ENCODE measurements at regions not wholly inside any gene's neighbourhood (a gene's known extent, or its start where the extent isn't known, plus 50 kb on each side); places are given as distances from the start of the nearest gene placed in this dataset.
"Not testable (repeated sequence)": the region's sequence is repeated elsewhere in the genome, so short reads cannot be mapped to it uniquely, and the experiment has no call there.

DNA sequence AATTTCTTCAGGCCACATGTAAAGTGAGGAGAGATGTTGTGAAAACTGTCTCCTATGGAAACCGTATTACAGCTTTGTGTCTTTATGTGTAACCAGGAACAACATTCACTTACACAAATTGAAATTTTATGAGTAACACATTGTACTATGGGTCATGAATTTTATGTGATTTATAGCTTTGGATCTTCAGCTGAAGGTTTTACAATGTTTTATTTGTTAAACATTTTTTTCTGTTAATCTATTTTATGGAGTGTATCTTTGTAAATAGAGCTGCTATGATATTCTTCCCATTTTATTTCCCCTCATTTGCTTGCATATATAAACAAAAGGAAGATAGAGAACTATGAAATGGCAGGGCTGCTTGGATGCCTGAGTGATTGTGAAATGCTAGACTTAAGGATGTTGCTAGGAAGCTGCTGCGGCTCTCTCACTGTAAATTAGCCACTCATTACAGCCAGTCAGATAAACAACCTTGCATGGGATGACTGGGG lies 104.5 kb upstream of the PCLO start (continued):
- TF ChIP-seq, protein P1, sequence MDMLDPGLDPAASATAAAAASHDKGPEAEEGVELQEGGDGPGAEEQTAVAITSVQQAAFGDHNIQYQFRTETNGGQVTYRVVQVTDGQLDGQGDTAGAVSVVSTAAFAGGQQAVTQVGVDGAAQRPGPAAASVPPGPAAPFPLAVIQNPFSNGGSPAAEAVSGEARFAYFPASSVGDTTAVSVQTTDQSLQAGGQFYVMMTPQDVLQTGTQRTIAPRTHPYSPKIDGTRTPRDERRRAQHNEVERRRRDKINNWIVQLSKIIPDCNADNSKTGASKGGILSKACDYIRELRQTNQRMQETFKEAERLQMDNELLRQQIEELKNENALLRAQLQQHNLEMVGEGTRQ (CRISPR knock-in tag; IDR thresholded peaks at IDR 0.05): no peak
- TF ChIP-seq FOXJ3 (CRISPR knock-in tag; IDR thresholded peaks at IDR 0.05; ENCODE audit: borderline replicate concordance): no peak

DNA sequence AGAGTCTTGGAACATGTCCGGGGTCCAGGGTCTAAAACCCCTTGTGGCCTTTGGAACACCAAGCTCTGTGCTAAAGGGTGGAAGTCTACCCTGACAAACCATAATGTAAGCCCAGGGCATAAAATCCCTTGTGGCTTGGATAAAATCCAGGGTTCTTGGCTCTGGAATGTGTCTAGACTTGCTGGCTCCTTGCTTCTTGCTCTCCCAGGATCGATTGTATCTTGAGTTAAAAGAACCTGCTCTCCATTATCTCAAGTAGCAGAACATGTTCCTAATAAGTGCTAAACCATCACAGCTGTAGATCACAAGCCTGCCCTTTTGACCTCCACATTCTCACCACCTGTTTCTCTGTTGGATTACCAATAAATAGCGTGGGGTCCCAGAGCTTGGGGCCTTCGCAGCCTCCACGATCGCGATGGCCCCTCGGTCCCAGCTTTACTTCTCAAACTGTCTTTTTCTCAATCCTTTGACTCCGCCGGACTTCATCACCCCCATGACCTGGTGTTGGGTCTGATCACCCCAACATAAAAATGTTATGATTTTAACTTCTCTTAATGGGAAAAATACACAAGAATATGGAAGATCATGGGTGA lies 100.9 kb upstream of the PCLO start:
- H3K27me3 Mint-ChIP-seq (ENCODE audit: low read depth); H3K27ac Mint-ChIP-seq; H3K4me1 Mint-ChIP-seq; POLR2A ChIA-PET; H3K9me3 Mint-ChIP-seq; H3K36me3 Mint-ChIP-seq; CTCF ChIA-PET; ATAC-seq; H3K4me3 Mint-ChIP-seq; DNase-seq (ENCODE audit: low spot score): not testable (repeated sequence)

DNA sequence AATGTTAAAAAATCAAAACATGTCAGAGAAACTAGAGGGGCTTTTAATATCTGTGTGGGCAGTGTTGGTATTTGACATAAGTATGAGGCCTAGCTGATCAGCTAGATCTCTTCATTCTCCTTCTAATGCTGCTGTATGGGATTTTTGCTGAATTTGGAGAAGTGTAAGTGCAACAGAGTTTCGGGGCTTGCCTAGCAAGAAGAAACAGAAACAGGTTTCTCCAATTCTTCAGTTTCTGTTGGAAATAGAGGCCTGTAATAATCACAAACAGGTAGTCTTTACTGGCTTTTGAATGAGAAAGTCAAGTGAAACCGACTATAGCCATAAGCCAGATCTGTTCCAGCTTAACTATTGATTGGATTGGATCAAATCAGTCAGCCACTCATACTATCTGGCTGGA lies 96.4 kb upstream of the PCLO start:
- ATAC-seq (no peak), DNase-seq (ENCODE audit: low spot score) (no peak)
- Mint-ChIP-seq H3K36me3 (no peaks in the 10 kb centered on the region), H3K4me3 (no peak overlapping the region), H3K27ac (no peak overlapping the region), H3K9me3 (no peaks in the 10 kb centered on the region), H3K27me3 (ENCODE audit: low read depth) (no peaks in the 10 kb centered on the region), H3K4me1 (no peaks in the 10 kb centered on the region)
- POLR2A ChIA-PET: interaction anchor here (0.6 kb wide), 1 partner anchor 1393 kb away, joined by 4 read pairs; no protein-coding TSS in a partner anchor
- CTCF ChIA-PET: no interaction called here
- no peak for TF ChIP-seq ZNF263 (CRISPR knock-in tag; IDR thresholded peaks at IDR 0.05; ENCODE audit: low read depth)
- TF ChIP-seq, protein P2, sequence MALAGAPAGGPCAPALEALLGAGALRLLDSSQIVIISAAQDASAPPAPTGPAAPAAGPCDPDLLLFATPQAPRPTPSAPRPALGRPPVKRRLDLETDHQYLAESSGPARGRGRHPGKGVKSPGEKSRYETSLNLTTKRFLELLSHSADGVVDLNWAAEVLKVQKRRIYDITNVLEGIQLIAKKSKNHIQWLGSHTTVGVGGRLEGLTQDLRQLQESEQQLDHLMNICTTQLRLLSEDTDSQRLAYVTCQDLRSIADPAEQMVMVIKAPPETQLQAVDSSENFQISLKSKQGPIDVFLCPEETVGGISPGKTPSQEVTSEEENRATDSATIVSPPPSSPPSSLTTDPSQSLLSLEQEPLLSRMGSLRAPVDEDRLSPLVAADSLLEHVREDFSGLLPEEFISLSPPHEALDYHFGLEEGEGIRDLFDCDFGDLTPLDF (CRISPR knock-in tag; IDR thresholded peaks at IDR 0.05): no peak
- TF ChIP-seq, protein P3, sequence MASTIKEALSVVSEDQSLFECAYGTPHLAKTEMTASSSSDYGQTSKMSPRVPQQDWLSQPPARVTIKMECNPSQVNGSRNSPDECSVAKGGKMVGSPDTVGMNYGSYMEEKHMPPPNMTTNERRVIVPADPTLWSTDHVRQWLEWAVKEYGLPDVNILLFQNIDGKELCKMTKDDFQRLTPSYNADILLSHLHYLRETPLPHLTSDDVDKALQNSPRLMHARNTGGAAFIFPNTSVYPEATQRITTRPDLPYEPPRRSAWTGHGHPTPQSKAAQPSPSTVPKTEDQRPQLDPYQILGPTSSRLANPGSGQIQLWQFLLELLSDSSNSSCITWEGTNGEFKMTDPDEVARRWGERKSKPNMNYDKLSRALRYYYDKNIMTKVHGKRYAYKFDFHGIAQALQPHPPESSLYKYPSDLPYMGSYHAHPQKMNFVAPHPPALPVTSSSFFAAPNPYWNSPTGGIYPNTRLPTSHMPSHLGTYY (CRISPR knock-in tag; IDR thresholded peaks at IDR 0.05): no peak
- TF ChIP-seq, protein P4, sequence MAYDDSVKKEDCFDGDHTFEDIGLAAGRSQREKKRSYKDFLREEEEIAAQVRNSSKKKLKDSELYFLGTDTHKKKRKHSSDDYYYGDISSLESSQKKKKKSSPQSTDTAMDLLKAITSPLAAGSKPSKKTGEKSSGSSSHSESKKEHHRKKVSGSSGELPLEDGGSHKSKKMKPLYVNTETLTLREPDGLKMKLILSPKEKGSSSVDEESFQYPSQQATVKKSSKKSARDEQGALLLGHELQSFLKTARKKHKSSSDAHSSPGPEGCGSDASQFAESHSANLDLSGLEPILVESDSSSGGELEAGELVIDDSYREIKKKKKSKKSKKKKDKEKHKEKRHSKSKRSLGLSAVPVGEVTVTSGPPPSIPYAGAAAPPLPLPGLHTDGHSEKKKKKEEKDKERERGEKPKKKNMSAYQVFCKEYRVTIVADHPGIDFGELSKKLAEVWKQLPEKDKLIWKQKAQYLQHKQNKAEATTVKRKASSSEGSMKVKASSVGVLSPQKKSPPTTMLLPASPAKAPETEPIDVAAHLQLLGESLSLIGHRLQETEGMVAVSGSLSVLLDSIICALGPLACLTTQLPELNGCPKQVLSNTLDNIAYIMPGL (CRISPR knock-in tag; IDR thresholded peaks at IDR 0.05): no peak
- TF ChIP-seq, protein P5, sequence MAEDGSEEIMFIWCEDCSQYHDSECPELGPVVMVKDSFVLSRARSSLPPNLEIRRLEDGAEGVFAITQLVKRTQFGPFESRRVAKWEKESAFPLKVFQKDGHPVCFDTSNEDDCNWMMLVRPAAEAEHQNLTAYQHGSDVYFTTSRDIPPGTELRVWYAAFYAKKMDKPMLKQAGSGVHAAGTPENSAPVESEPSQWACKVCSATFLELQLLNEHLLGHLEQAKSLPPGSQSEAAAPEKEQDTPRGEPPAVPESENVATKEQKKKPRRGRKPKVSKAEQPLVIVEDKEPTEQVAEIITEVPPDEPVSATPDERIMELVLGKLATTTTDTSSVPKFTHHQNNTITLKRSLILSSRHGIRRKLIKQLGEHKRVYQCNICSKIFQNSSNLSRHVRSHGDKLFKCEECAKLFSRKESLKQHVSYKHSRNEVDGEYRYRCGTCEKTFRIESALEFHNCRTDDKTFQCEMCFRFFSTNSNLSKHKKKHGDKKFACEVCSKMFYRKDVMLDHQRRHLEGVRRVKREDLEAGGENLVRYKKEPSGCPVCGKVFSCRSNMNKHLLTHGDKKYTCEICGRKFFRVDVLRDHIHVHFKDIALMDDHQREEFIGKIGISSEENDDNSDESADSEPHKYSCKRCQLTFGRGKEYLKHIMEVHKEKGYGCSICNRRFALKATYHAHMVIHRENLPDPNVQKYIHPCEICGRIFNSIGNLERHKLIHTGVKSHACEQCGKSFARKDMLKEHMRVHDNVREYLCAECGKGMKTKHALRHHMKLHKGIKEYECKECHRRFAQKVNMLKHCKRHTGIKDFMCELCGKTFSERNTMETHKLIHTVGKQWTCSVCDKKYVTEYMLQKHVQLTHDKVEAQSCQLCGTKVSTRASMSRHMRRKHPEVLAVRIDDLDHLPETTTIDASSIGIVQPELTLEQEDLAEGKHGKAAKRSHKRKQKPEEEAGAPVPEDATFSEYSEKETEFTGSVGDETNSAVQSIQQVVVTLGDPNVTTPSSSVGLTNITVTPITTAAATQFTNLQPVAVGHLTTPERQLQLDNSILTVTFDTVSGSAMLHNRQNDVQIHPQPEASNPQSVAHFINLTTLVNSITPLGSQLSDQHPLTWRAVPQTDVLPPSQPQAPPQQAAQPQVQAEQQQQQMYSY (CRISPR knock-in tag; IDR thresholded peaks at IDR 0.05): no peak
- TF ChIP-seq, protein P6, sequence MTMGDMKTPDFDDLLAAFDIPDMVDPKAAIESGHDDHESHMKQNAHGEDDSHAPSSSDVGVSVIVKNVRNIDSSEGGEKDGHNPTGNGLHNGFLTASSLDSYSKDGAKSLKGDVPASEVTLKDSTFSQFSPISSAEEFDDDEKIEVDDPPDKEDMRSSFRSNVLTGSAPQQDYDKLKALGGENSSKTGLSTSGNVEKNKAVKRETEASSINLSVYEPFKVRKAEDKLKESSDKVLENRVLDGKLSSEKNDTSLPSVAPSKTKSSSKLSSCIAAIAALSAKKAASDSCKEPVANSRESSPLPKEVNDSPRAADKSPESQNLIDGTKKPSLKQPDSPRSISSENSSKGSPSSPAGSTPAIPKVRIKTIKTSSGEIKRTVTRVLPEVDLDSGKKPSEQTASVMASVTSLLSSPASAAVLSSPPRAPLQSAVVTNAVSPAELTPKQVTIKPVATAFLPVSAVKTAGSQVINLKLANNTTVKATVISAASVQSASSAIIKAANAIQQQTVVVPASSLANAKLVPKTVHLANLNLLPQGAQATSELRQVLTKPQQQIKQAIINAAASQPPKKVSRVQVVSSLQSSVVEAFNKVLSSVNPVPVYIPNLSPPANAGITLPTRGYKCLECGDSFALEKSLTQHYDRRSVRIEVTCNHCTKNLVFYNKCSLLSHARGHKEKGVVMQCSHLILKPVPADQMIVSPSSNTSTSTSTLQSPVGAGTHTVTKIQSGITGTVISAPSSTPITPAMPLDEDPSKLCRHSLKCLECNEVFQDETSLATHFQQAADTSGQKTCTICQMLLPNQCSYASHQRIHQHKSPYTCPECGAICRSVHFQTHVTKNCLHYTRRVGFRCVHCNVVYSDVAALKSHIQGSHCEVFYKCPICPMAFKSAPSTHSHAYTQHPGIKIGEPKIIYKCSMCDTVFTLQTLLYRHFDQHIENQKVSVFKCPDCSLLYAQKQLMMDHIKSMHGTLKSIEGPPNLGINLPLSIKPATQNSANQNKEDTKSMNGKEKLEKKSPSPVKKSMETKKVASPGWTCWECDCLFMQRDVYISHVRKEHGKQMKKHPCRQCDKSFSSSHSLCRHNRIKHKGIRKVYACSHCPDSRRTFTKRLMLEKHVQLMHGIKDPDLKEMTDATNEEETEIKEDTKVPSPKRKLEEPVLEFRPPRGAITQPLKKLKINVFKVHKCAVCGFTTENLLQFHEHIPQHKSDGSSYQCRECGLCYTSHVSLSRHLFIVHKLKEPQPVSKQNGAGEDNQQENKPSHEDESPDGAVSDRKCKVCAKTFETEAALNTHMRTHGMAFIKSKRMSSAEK (CRISPR knock-in tag; IDR thresholded peaks at IDR 0.05; ENCODE audit: borderline replicate concordance): no peak
- TF ChIP-seq, protein P7, sequence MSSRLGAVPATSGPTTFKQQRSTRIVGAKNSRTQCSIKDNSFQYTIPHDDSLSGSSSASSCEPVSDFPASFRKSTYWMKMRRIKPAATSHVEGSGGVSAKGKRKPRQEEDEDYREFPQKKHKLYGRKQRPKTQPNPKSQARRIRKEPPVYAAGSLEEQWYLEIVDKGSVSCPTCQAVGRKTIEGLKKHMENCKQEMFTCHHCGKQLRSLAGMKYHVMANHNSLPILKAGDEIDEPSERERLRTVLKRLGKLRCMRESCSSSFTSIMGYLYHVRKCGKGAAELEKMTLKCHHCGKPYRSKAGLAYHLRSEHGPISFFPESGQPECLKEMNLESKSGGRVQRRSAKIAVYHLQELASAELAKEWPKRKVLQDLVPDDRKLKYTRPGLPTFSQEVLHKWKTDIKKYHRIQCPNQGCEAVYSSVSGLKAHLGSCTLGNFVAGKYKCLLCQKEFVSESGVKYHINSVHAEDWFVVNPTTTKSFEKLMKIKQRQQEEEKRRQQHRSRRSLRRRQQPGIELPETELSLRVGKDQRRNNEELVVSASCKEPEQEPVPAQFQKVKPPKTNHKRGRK (CRISPR knock-in tag; IDR thresholded peaks at IDR 0.05; ENCODE audit: borderline replicate concordance): no peak
- TF ChIP-seq ZNF396 (CRISPR knock-in tag; IDR thresholded peaks at IDR 0.05; ENCODE audit: borderline replicate concordance): no peak
- TF ChIP-seq ZNF121 (CRISPR knock-in tag; IDR thresholded peaks at IDR 0.05): no peak
- TF ChIP-seq, protein P8, sequence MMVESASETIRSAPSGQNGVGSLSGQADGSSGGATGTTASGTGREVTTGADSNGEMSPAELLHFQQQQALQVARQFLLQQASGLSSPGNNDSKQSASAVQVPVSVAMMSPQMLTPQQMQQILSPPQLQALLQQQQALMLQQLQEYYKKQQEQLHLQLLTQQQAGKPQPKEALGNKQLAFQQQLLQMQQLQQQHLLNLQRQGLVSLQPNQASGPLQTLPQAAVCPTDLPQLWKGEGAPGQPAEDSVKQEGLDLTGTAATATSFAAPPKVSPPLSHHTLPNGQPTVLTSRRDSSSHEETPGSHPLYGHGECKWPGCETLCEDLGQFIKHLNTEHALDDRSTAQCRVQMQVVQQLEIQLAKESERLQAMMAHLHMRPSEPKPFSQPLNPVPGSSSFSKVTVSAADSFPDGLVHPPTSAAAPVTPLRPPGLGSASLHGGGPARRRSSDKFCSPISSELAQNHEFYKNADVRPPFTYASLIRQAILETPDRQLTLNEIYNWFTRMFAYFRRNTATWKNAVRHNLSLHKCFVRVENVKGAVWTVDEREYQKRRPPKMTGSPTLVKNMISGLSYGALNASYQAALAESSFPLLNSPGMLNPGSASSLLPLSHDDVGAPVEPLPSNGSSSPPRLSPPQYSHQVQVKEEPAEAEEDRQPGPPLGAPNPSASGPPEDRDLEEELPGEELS (CRISPR knock-in tag; IDR thresholded peaks at IDR 0.05): no peak
